Endothelial cell of umbilical vein (primary cell): ENCODE measurements at regions not wholly inside any gene's neighbourhood (a gene's known extent, or its start where the extent isn't known, plus 50 kb on each side); places are given as distances from the start of the nearest gene placed in this dataset.

ENCODE experiments used
- CTCF ChIP-seq, 2 donors: IDR thresholded peaks; 1 replicate in 1 of 2; 2 replicates in 1 of 2; pipeline ENCODE4 v1.5.1; 2011; ENCODE audit warnings: low read length in 2 of 2, mild to moderate bottlenecking in 2 of 2, moderate library complexity in 2 of 2, control low read depth in 1 of 2, inconsistent platforms in 1 of 2, low read depth in 1 of 2; ENCODE audit not compliant: insufficient read depth in 1 of 2; ENCODE audit errors: extremely low read depth in 1 of 2
- EZH2 ChIP-seq: IDR thresholded peaks from 2 replicates; pipeline ENCODE4 v1.6.1; 2012; ENCODE audit warnings: borderline replicate concordance, low read depth, mild to moderate bottlenecking, moderate library complexity, low read length, inconsistent platforms; ENCODE audit not compliant: severe bottlenecking
- FOS ChIP-seq: IDR thresholded peaks from 2 replicates; pipeline ENCODE4 v1.6.1; 2011; ENCODE audit warnings: mild to moderate bottlenecking, low read length, moderate library complexity, borderline replicate concordance; ENCODE audit not compliant: insufficient read depth
- GATA2 ChIP-seq: IDR thresholded peaks from 2 replicates; pipeline ENCODE4 v1.7.0; 2011; ENCODE audit warnings: low read depth, mild to moderate bottlenecking, moderate library complexity, mixed read lengths, low read length; ENCODE audit not compliant: insufficient read length, insufficient read depth
- MAX ChIP-seq: IDR thresholded peaks from 2 replicates; pipeline ENCODE4 v1.6.1; 2011; ENCODE audit not compliant: insufficient read depth, insufficient read length
- MYC ChIP-seq: IDR thresholded peaks from one replicate; pipeline ENCODE4 v1.6.1; 2011; ENCODE audit warnings: mild to moderate bottlenecking, low read depth, low read length
- POLR2A ChIP-seq: IDR thresholded peaks from 2 replicates; pipeline ENCODE4 v1.6.1; 2012; ENCODE audit warnings: low read depth, mild to moderate bottlenecking, control low read depth, low read length
- POLR2AphosphoS5 ChIP-seq: IDR thresholded peaks from 2 replicates; pipeline ENCODE4 v1.6.1; 2012; ENCODE audit warnings: low read depth, mild to moderate bottlenecking, control low read depth, low read length, moderate library complexity; ENCODE audit not compliant: insufficient read depth

- TF ChIP-seq CTCF (IDR thresholded peaks at IDR 0.05; ENCODE audit: extremely low read depth in 1 of 2, insufficient read depth in 1 of 2, low read depth in 1 of 2, low read length in 2 of 2) (no peak), MAX (no peak), POLR2A (no peak), EZH2 (no peak), FOS (no peak), POLR2AphosphoS5 (no peak), GATA2 (no peak), MYC (no peak)
Observed at GRCh38 chr5:110940136-110940535, 131.4 kb upstream of the TSLP start.
